K562 (cell line): ENCODE measurements at regions not wholly inside any gene's neighbourhood (a gene's known extent, or its start where the extent isn't known, plus 50 kb on each side); places are given as distances from the start of the nearest gene placed in this dataset.
A peak's percentile ranks its signal among the peaks of the same experiment; 100 is the strongest.

ENCODE experiments used
- BRF1 ChIP-seq: IDR thresholded peaks from 3 replicates; pipeline ENCODE4 v1.6.1; 2011; ENCODE audit warnings: borderline replicate concordance, mild to moderate bottlenecking; ENCODE audit not compliant: insufficient read length; ENCODE audit errors: extremely low read depth
- CREB1 ChIP-seq, 2 experiments: sonication (generic) in 1 of 2; formaldehyde crosslinking in 1 of 2; IDR thresholded peaks; 2 replicates each; pipeline versions ENCODE4 v1.6.1 to v1.8.0; 2012 to 2022; ENCODE audit warnings: inconsistent platforms in 1 of 2, mild to moderate bottlenecking in 1 of 2, missing genetic modification reagents in 1 of 2, moderate library complexity in 1 of 2
- EP400 ChIP-seq: fragments of 450-650 bp; IDR thresholded peaks from 2 replicates; pipeline ENCODE4 v1.6.1; 2017; ENCODE audit warnings: antibody characterized with exemption, mild to moderate bottlenecking, moderate library complexity
- GABPA ChIP-seq: fragments of 200-800 bp; sonication (Bioruptor generic); conservative IDR thresholded peaks from 2 replicates; pipeline ENCODE4 v1.6.1; 2016; ENCODE audit warnings: low read depth, missing genetic modification characterization, missing compliant biosample characterization
- HMG20A ChIP-seq: fragments of 450-650 bp; formaldehyde crosslinking; conservative IDR thresholded peaks from 2 replicates; pipeline ENCODE4 v1.4.0; 2020; ENCODE audit warnings: mild to moderate bottlenecking, mixed read lengths
- HMGXB4 ChIP-seq: sonication (generic); formaldehyde crosslinking; IDR thresholded peaks from 2 replicates; pipeline ENCODE4 v1.8.1; 2023; ENCODE audit warnings: mild to moderate bottlenecking, missing genetic modification reagents
- KHSRP ChIP-seq: fragments of 450-650 bp; IDR thresholded peaks from 2 replicates; pipeline ENCODE4 v1.6.1; 2017
- PBX2 ChIP-seq, 2 experiments: IDR thresholded peaks in 1 of 2; conservative IDR thresholded peaks in 1 of 2; 2 replicates each; pipeline ENCODE4 v1.6.1; 2016; ENCODE audit warnings: low read depth in 2 of 2, mild to moderate bottlenecking in 1 of 2, missing compliant biosample characterization in 1 of 2, missing genetic modification characterization in 1 of 2, moderate library complexity in 1 of 2
- SMC3 ChIP-seq: conservative IDR thresholded peaks from 2 replicates; pipeline ENCODE4 v1.6.1; 2011; ENCODE audit warnings: low read depth, low read length, improper control_type of control experiment; ENCODE audit not compliant: insufficient read depth
- ZNF311 ChIP-seq: fragments of 250-450 bp; sonication (Bioruptor Pico); IDR thresholded peaks from 2 replicates; pipeline ENCODE4 v1.4.0; 2020; ENCODE audit warnings: mild to moderate bottlenecking, moderate library complexity
- ZNF324 ChIP-seq: fragments of 250-450 bp; sonication (Bioruptor Pico); IDR thresholded peaks from 2 replicates; pipeline ENCODE4 v1.4.0; 2020; ENCODE audit warnings: mild to moderate bottlenecking
- ZNF609 ChIP-seq: sonication (generic); formaldehyde crosslinking; IDR thresholded peaks from 2 replicates; pipeline ENCODE4 v1.8.1; 2023; ENCODE audit warnings: missing genetic modification reagents, mild to moderate bottlenecking, borderline replicate concordance
- ZNF655 ChIP-seq: fragments of 250-450 bp; sonication (Bioruptor Pico); IDR thresholded peaks from 2 replicates; pipeline ENCODE4 v1.5.0; 2021
- ZNF717 ChIP-seq: fragments of 250-450 bp; sonication (Bioruptor Pico); IDR thresholded peaks from 2 replicates; pipeline ENCODE4 v1.5.0; 2021

GRCh38 chr2:9703701-9704221 lies 73.0 kb upstream of the YWHAQ start (continued):
- TF ChIP-seq PBX2 (CRISPR knock-in tag; IDR thresholded peaks at IDR 0.05; ENCODE audit: low read depth), result no peak
- no peak for TF ChIP-seq PBX2 (tag; conservative IDR thresholded peaks at IDR 0.05; ENCODE audit: low read depth)
- TF ChIP-seq ZNF311 (CRISPR knock-in tag), result no peak
- TF ChIP-seq ZNF324 (CRISPR knock-in tag), result no peak
- TF ChIP-seq ZNF717 (CRISPR knock-in tag), result no peak
- no peak for TF ChIP-seq HMGXB4 (CRISPR knock-in tag)
- no peak for TF ChIP-seq ZNF655 (CRISPR knock-in tag)
- TF ChIP-seq GABPA (tag), result peak; percentile 46
- TF ChIP-seq SMC3, result peak; percentile 22; the same call in 1 of the 2 replicates
- TF ChIP-seq CREB1 (IDR thresholded peaks at IDR 0.05), result no peak
- no peak for TF ChIP-seq CREB1 (CRISPR knock-in tag; IDR thresholded peaks at IDR 0.05)
- no peak for TF ChIP-seq HMG20A (CRISPR knock-in tag)
- TF ChIP-seq KHSRP, result no peak
- TF ChIP-seq ZNF609 (CRISPR knock-in tag), result no peak
- TF ChIP-seq BRF1, result no peak
- peak; percentile 52; the same call in 1 of the 2 replicates for TF ChIP-seq EP400
